Prostate gland (tissue), 2 donors: ENCODE measurements at regions not wholly inside any gene's neighbourhood (a gene's known extent, or its start where the extent isn't known, plus 50 kb on each side); places are given as distances from the start of the nearest gene placed in this dataset.
"Not testable (repeated sequence)": the region's sequence is repeated elsewhere in the genome, so short reads cannot be mapped to it uniquely, and the experiment has no call there.

ENCODE experiments used
- DNase-seq: peaks from one replicate; pipeline ENCODE4 v3.0.0-alpha.2; 2019; ENCODE audit warnings: low spot score
- H3K27ac ChIP-seq, 2 donors: fragments of 200-600 bp; sonication (generic); 2 replicates each; pipeline ENCODE4 v1.5.1; 2017 to 2019
- H3K27me3 ChIP-seq: fragments of 200-600 bp; sonication (generic); replicated peaks from 2 replicates; pipeline ENCODE4 v1.5.1; 2019; ENCODE audit not compliant: insufficient read depth
- H3K36me3 ChIP-seq, 2 donors: fragments of 200-600 bp; sonication (generic); 1 replicate in 1 of 2; 2 replicates in 1 of 2; pipeline versions ENCODE4 v1.5.1 to v1.8.1; 2017 to 2019
- H3K4me1 ChIP-seq: fragments of 200-600 bp; sonication (generic); replicated peaks from 2 replicates; pipeline ENCODE4 v1.5.1; 2019
- H3K4me3 ChIP-seq, 2 donors: fragments of 200-600 bp; sonication (generic); 2 replicates each; pipeline ENCODE4 v1.5.1; 2017 to 2019
- H3K9me3 ChIP-seq: fragments of 200-600 bp; sonication (generic); 2 replicates; pipeline ENCODE4 v1.5.1; 2017
- CTCF ChIP-seq, 4 experiments: fragments of 200-600 bp in 2 of 4; fragments of 450-650 bp in 2 of 4; sonication (generic) in 2 of 4; IDR thresholded peaks; 1 replicate in 3 of 4; 2 replicates in 1 of 4; pipeline ENCODE4 v1.5.1; 2016 to 2019; ENCODE audit warnings: antibody characterized with exemption in 4 of 4, mild to moderate bottlenecking in 2 of 4, moderate library complexity in 2 of 4
- POLR2A ChIP-seq: fragments of 450-650 bp; IDR thresholded peaks from one replicate; pipeline ENCODE4 v1.6.1; 2016; ENCODE audit warnings: antibody characterized with exemption, mild to moderate bottlenecking
- POLR2AphosphoS5 ChIP-seq: sonication (generic); formaldehyde crosslinking; IDR thresholded peaks from one replicate; pipeline ENCODE4 v1.6.1; 2017; ENCODE audit warnings: antibody characterized with exemption
- WGBS: methylation state at CpG from one replicate; pipeline ENCODE4 v1.1.5; 2018; 5-methylcytosine and 5-hydroxymethylcytosine counted together
- intact Hi-C: fragments of 100-400 bp; cut with DNase I; formaldehyde crosslinking; loops from one replicate; pipeline ENCODE4 v1.14.2; 2022

GRCh38 chr17:31631766-31632165 is 227.3 kb downstream of the COPRS start:
- no peaks in the 10 kb centered on the region for H3K36me3 ChIP-seq
- 50% methylated on average over 3 of the region's 3 CpGs for WGBS
- no peak for DNase-seq
- H3K4me3 ChIP-seq, result no peak overlapping the region
- no peaks in the 10 kb centered on the region for H3K4me1 ChIP-seq
- TF ChIP-seq POLR2AphosphoS5 (no peak), CTCF (IDR thresholded peaks at IDR 0.05) (no peak), POLR2A (no peak)
- no peak overlapping the region for H3K27ac ChIP-seq
- H3K9me3 ChIP-seq, result no peaks in the 10 kb centered on the region
- H3K27me3 ChIP-seq, result no peaks in the 10 kb centered on the region
- intact Hi-C loops, result no loop called here

GRCh38 chr17:31630866-31631265 is 228.2 kb downstream of the COPRS start:
- DNase-seq, H3K4me3 ChIP-seq, H3K27ac ChIP-seq, intact Hi-C loops, H3K9me3 ChIP-seq, H3K36me3 ChIP-seq, H3K27me3 ChIP-seq, H3K4me1 ChIP-seq: not testable (repeated sequence)
- WGBS, result 90% methylated on average over 8 of the region's 8 CpGs

GRCh38 chr17:31629696-31630470 is 229.2 kb downstream of the COPRS start:
- no peaks in the 10 kb centered on the region for H3K9me3 ChIP-seq
- no peak for DNase-seq
- no peaks in the 10 kb centered on the region for H3K36me3 ChIP-seq
- H3K27me3 ChIP-seq, result no peaks in the 10 kb centered on the region
- TF ChIP-seq CTCF (IDR thresholded peaks at IDR 0.05), result no peak
- no peak for TF ChIP-seq POLR2A
- no peak for TF ChIP-seq POLR2AphosphoS5
- intact Hi-C loops, result no loop called here
- no peak overlapping the region for H3K27ac ChIP-seq
- 75% methylated on average over 8 of the region's 8 CpGs for WGBS
- H3K4me1 ChIP-seq, result no peaks in the 10 kb centered on the region
- no peak overlapping the region for H3K4me3 ChIP-seq

- Histone ChIP-seq H3K9me3 (no peaks in the 10 kb centered on the region), H3K27ac (no peak overlapping the region), H3K36me3 (no peaks in the 10 kb centered on the region), H3K27me3 (no peaks in the 10 kb centered on the region), H3K4me3 (no peak overlapping the region), H3K4me1 (no peaks in the 10 kb centered on the region)
- 90% methylated on average over 1 of the region's 1 CpG for WGBS
- DNase-seq, result no peak
- intact Hi-C loops, result no loop called here
- TF ChIP-seq POLR2A (no peak), POLR2AphosphoS5 (no peak), CTCF (IDR thresholded peaks at IDR 0.05) (no peak)
Observed at GRCh38 chr17:31627960-31628359, 231.1 kb downstream of the COPRS start.

GRCh38 chr17:31623990-31624389 is 232.5 kb downstream of the RAB11FIP4 start:
- H3K4me3 ChIP-seq, result no peak overlapping the region
- WGBS, result 93% methylated on average over 1 of the region's 1 CpG
- DNase-seq, result no peak
- H3K27me3 ChIP-seq, result no peaks in the 10 kb centered on the region
- no peak for TF ChIP-seq POLR2A
- no peak for TF ChIP-seq CTCF (IDR thresholded peaks at IDR 0.05)
- no peak for TF ChIP-seq POLR2AphosphoS5
- no peaks in the 10 kb centered on the region for H3K9me3 ChIP-seq
- no peaks in the 10 kb centered on the region for H3K4me1 ChIP-seq
- intact Hi-C loops, result no loop called here
- no peaks in the 10 kb centered on the region for H3K36me3 ChIP-seq
- H3K27ac ChIP-seq, result no peak overlapping the region
